H1 (cell line): ENCODE measurements at regions not wholly inside any gene's neighbourhood (a gene's known extent, or its start where the extent isn't known, plus 50 kb on each side); places are given as distances from the start of the nearest gene placed in this dataset.

Source experiments
- CBX8 ChIP-seq: fragments of 300-800, 300-1000 bp; sonication (generic); IDR thresholded peaks from 2 replicates; pipeline ENCODE4 v1.7.1; 2016; ENCODE audit warnings: low read depth, low read length, borderline replicate concordance
- PHF8 ChIP-seq: fragments of 200-600 bp; sonication (generic); conservative IDR thresholded peaks from 2 replicates; pipeline ENCODE4 v1.7.1; 2012; ENCODE audit warnings: low read depth, mild to moderate bottlenecking, inconsistent platforms, low read length, moderate library complexity
- POLR2A ChIP-seq, 2 experiments: IDR thresholded peaks; 1 replicate in 1 of 2; 2 replicates in 1 of 2; pipeline ENCODE4 v1.6.1; 2011; ENCODE audit warnings: low read depth in 2 of 2, low read length in 2 of 2, mild to moderate bottlenecking in 2 of 2; ENCODE audit errors: control extremely low read depth in 1 of 2
- RNF2 ChIP-seq: fragments of 200-900, 300-1000 bp; sonication (generic); IDR thresholded peaks from 2 replicates; pipeline ENCODE4 v1.7.1; 2016; ENCODE audit warnings: borderline replicate concordance, low read depth, mild to moderate bottlenecking, antibody characterized with exemption, low read length; ENCODE audit not compliant: poor library complexity, severe bottlenecking; ENCODE audit errors: missing control alignments
- TAF1 ChIP-seq: IDR thresholded peaks from 2 replicates; pipeline ENCODE4 v1.6.1; 2011; ENCODE audit warnings: mild to moderate bottlenecking, low read depth, low read length
- ZNF274 ChIP-seq: IDR thresholded peaks from 2 replicates; pipeline ENCODE4 v1.7.0; 2012; ENCODE audit warnings: low read length, borderline replicate concordance; ENCODE audit errors: extremely low read depth
- TF ChIP-seq, protein P1 (sequence below), 3 experiments: IDR thresholded peaks; 1 replicate in 2 of 3; 2 replicates in 1 of 3; pipeline versions ENCODE4 v1.5.1 to v1.6.1; 2011; ENCODE audit warnings: low read length in 3 of 3, mild to moderate bottlenecking in 3 of 3, inconsistent platforms in 2 of 3, low read depth in 1 of 3, moderate library complexity in 1 of 3; ENCODE audit not compliant: insufficient read depth in 1 of 3; ENCODE audit errors: control extremely low read depth in 1 of 3
- TF ChIP-seq, protein P2 (sequence below): IDR thresholded peaks from 2 replicates; pipeline ENCODE4 v1.6.1; 2012; ENCODE audit warnings: low read length, inconsistent platforms

DNA sequence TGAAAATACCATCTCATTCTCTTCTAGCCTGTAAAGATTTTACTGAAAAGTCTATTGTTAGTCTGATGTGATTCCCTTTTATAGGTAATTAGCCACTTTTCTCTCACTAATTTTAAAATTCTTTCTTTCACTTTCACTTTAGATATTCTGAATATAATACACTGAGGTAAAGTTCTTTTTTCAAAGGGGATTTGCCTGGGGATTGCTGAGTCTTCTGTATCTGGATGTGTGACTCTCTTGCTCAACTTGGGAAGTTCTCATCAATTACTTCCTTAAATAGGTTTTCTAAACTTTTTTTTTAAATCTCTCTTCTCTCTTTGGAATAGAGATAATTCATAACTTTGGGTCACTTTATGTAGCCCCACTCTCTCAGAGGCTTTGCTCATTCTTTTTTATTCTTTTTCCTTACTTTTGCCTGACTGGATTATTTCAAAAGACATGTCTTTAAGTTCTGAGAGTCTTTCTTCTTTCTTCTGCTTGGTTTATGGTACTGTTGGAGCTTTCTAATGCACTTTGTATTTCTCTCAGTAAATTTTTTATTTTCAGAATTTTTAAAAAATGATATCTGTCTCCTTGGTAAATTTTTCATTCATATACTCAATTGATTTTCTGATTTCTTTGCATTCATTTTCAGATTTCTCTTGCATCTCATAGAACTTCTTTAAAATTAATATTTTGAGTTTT is 55.9 kb upstream of the IL12B start:
- TF ChIP-seq, protein P1, sequence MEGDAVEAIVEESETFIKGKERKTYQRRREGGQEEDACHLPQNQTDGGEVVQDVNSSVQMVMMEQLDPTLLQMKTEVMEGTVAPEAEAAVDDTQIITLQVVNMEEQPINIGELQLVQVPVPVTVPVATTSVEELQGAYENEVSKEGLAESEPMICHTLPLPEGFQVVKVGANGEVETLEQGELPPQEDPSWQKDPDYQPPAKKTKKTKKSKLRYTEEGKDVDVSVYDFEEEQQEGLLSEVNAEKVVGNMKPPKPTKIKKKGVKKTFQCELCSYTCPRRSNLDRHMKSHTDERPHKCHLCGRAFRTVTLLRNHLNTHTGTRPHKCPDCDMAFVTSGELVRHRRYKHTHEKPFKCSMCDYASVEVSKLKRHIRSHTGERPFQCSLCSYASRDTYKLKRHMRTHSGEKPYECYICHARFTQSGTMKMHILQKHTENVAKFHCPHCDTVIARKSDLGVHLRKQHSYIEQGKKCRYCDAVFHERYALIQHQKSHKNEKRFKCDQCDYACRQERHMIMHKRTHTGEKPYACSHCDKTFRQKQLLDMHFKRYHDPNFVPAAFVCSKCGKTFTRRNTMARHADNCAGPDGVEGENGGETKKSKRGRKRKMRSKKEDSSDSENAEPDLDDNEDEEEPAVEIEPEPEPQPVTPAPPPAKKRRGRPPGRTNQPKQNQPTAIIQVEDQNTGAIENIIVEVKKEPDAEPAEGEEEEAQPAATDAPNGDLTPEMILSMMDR (IDR thresholded peaks at IDR 0.05; ENCODE audit: control extremely low read depth in 1 of 3, insufficient read depth in 1 of 3, low read depth in 1 of 3, low read length in 3 of 3) = no peak
- TF ChIP-seq, protein P2, sequence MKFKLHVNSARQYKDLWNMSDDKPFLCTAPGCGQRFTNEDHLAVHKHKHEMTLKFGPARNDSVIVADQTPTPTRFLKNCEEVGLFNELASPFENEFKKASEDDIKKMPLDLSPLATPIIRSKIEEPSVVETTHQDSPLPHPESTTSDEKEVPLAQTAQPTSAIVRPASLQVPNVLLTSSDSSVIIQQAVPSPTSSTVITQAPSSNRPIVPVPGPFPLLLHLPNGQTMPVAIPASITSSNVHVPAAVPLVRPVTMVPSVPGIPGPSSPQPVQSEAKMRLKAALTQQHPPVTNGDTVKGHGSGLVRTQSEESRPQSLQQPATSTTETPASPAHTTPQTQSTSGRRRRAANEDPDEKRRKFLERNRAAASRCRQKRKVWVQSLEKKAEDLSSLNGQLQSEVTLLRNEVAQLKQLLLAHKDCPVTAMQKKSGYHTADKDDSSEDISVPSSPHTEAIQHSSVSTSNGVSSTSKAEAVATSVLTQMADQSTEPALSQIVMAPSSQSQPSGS = no peak
- TF ChIP-seq TAF1 (no peak), CBX8 (no peak), ZNF274 (no peak), RNF2 (no peak), PHF8 (no peak), POLR2A (IDR thresholded peaks at IDR 0.05; ENCODE audit: control extremely low read depth in 1 of 2, low read depth in 2 of 2, low read length in 2 of 2) (no peak)
